Stomach (tissue), 4 donors: ENCODE measurements at regions not wholly inside any gene's neighbourhood (a gene's known extent, or its start where the extent isn't known, plus 50 kb on each side); places are given as distances from the start of the nearest gene placed in this dataset.

ENCODE experiments used
- EP300 ChIP-seq: sonication (generic); formaldehyde crosslinking; IDR thresholded peaks from one replicate; pipeline ENCODE4 v1.6.1; 2017; ENCODE audit warnings: antibody characterized with exemption
- POLR2A ChIP-seq, 4 donors: fragments of 450-650 bp; IDR thresholded peaks; one replicate each; pipeline ENCODE4 v1.6.1; 2016; ENCODE audit warnings: antibody characterized with exemption in 4 of 4, control low read depth in 2 of 4, mild to moderate bottlenecking in 1 of 4, moderate library complexity in 1 of 4

GRCh38 chr1:30366199-30366598, 357.2 kb downstream of the MATN1 start:
- TF ChIP-seq EP300: no peak
- no peak for TF ChIP-seq POLR2A (IDR thresholded peaks at IDR 0.05)
